Suppressor macrophage (primary cell): ENCODE measurements at regions not wholly inside any gene's neighbourhood (a gene's known extent, or its start where the extent isn't known, plus 50 kb on each side); places are given as distances from the start of the nearest gene placed in this dataset.

ENCODE experiments used
- DNase-seq, 4 experiments: peaks; one replicate each; pipeline ENCODE4 v3.0.0-alpha.2; 2020 to 2022

DNA sequence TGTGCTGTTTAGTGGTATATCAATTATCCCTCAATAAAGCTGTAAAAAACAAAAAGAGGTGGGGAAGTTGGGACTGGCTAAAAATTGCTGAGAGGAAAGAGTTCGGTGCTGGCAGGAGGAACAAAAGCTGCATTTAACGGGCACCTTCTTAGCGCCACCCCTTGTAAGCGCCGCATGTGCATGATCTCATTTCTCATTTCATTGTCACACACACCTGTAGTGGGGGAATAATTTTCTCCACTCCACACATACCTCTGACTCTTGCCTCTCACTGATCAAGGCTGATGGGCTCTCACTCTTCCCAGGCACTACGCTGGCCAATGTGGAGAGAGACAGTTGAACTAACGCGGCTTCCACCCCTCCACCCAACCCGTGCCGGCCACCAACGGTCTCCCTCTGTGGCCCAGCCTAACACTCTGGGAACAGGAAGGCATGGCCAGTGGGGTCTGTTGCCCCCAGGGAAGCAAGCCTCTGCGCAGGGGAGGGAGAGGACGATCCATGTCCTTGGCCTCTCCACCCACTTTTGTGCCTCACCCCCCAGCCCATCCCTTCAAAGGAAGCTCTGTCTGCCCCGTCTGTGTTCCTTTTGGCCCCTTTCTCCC lies 186.7 kb upstream of the SYT13 start:
- DNase-seq = no peak

DNA sequence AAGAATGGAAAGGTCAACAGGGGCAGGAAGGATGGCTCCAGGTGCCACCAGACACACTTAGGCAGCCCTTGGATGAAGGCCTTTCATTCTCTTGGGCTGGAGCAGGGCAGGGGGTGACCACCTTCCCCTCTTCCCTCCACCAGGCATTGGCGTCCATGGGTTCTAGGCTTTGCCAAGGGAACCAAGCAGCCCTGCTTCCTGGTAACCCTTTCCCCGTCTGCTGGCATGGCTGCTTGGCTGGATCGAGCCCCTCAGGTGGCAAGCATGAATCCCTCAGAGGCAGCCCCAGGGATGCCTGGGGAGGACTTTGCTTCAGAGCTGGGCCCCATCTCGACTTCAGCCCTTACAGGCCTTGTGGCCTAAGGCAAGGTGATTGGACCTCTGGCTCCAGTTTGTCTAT lies 185.1 kb upstream of the SYT13 start:
- DNase-seq = no peak

DNA sequence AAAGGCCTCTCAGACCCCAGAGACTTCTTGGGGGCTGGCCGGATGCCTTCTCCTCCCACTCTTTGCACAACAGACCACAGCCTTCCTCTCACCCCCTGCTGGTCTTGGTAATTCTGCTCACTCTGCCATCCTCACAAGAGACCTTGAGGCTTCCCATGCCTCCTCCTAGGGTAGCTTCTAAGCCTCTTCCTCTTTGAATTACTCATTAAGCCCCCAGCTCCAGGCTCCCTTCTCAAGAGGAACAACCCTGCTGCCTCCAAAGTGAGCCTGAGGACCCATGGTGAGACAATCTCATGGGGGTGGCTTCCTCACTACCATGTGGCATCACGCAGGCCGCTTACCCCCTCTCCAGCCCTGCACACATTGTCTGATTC lies 184.6 kb upstream of the SYT13 start:
- peak; percentile 7 to 51 (median 23) for DNase-seq

DNA sequence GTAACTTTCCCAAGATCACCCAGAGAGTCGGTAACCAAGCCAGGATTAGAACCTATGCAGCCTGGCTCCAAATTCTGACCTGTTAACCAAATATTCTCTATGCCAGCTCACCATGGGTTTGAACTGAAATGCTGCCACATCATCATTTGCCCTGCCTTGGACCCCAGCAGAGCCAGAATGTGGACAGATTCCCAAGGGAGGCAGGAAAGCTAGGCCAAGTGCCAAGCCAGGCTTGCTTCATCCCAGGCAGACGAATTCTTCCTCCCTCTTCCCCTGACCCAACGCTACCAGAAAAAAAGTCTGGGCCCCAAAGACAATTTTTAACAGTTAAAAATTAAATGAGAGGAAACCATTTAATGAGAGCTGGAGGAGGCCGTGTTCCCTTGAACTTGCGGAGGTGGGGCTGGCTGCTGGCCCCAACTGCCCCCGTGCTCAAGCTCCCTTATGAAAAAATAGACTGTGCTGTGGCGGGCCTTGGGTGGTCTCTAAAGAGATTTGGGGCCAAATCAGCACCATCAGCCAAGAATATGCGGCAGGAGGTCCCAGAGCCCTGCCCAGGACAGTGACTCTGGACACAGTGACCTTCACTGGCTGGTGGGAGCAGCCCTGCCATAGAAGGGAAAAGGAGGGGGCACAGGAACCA lies 184.1 kb upstream of the SYT13 start:
- DNase-seq = no peak

DNA sequence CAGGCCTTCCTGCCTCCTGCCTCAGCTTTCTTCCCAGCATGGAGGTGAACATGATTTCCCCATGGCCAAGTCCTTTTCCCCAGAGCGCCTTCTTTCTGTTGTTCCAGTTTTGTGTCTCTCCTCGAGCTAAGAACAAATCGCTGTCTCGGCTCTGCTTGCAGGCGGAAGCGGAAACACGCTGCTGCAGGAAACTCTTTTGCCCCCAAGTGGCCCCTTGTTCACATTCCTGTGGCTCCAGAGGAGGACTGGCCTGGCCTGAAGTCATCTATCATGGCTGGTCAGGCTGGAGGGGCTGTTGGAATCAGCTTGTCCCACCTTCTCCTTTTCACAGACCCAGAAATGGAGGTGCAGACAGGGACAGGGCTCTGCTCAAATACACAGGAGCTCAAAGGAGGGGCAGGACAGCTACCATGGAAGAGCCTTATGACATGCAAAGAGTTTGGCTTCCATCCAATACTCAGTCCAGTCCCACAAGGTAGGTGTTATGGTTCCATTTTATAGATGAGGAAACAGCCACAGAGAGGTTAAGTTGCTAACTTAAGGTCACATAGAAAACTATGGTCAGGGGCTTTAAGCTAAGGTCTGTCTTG lies 182.2 kb upstream of the SYT13 start:
- DNase-seq = peak in 1 of 4 experiments; percentile 7

DNA sequence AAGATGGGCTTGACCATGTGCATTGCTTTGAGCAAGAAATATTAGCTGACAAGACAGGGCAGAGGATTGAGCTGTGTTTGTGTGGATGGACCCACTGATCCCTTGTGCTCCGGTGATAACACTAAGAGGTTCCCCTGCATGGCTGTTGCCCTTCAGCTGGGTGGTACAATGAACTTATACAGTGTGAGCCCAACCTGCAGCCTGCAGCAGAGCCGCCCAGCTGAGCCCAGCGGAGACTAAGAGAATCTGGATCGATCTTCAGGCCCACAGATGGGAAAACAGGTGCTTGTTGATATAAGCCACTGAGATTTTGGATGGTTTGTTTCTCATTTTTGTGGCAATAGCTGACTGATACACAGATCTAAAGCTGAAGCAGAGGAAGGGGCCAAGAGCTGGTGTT lies 177.4 kb upstream of the SYT13 start:
- no peak for DNase-seq

DNA sequence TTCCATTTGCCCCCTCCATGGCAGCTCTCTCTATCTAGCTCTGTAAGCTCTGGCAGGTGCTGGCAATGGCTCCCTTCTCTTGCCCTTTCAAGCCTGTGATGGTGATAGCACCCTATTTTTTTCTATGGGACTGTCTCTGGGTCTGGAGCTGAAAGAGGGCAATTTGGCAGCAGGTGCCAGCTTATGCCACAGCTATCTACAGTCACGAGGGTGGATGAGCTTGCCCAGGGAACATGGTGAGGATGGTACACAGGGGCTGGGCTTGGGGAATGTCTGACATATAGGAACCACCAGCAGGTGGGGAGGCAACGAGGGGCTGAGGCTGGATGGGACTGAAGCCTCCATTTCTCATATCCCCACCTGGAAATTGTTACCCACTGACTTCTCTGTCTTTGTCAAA lies 175.4 kb upstream of the SYT13 start:
- DNase-seq = no peak

DNA sequence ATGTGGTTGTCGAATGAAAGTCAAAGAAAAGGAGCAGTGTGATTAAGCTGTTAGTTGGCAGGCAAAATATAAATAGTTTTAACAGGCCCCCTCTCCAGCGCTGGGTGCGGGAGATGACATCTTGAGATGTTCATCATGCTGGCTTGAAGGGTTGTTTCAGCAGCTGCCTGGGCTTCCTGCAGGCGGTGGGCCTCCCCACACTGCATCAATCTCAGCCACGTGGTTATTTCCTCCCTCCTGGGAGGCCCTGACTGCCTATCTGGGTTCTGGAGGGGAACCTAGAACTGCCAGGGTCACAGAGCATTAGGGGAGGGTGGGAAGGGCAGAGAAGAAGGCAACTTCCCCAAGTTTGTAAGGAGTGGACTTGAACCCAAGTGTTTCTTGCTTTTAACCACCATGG lies 173.3 kb upstream of the SYT13 start:
- DNase-seq = no peak

DNA sequence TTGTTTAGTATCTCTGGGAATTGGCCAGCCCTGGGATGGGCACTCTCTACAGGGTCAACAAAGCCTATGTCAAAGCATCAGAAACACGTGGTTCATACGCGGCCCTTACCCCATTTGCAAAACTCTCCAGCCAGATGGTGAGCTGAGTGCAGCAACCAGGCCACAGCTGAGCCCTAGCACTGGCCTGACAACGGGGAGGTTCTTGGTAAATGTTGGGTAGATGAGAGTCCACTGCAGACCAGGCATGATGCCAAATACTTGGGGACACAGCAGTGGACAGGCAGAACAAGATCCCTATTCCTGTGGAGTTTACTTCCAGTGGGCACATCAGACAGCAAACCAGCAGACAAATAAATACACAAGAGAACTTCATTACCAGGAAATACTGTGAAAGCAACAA lies 172.1 kb upstream of the SYT13 start:
- no peak for DNase-seq

DNA sequence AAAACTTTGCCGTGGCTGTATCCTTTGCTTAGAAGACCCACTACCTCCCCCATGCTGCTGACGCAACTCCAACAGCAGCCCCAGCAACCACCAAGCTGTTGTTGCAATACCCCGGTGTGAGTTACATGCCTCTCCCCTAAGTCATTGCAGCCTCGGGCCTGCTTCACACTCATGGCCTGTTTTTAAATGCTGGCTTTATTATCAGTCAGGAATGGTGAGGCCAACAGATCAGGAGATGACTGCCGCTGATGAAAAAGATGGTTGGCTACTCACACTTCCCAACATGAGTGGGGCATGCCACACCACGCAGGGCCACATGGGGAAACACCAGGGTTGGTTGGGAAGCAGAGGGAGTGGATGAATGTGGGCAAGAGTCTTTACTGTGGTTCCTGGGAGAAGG lies 171.5 kb upstream of the SYT13 start:
- DNase-seq = no peak

DNA sequence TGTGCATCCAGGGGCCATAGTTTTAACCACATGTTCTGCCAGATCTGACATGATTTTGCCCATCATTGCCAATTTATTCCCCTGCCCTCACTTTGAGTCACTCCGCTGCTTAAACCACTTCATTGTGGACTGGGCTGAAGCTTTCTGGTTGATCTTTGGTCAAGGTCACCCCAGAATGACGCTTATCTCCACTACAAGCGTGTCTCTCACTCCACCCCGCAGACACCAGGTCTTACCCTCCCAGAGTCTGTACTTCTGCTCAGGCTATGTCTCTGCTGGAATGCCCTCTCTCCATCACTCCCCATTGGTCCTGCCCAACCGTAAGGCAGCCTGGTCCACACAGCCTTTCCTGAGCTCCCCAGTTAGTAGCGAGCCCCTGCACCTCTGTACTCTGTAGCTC lies 170.5 kb upstream of the SYT13 start:
- no peak for DNase-seq

DNA sequence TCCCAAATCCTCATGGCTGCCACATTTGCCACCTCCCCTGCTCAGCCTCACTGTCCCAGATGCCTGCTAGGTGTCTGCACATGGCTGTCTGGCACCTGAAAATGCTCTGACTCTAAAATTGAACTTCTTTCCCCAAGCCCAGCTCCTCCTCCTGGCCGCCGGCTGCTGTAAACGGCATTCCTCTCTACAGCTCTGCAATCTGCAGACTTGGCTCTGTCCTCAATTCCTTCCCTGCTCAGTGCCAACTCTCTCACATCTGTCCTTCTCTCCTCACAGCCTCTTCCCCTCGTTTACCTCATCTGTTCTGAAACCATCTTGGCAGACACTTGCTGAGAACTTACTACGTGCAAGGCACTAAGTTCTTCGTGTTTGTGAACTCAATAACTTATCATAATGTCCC lies 169.4 kb upstream of the SYT13 start:
- DNase-seq = no peak

DNA sequence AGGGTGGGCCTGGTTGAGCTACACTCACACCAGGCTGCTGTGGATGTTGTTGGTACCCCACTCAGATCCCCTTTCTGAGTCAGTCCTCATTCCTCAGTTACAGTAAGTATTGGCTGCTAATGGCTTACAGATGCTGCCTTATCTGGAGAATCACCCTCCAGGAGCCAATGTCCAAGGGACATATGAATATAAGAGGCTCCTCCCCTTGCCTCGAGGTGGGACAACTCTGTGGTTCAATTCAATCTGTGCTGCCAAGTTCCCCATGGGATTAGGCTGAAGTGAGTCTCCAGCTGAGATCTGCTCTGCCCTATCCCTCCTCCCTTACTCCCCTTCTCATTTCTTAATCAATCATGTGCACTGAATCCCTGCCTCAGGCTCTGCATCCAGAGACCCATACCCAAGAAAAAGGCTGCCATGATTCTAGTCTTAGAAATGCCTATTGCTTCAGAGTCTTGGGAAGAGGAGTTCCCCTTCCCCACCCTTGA lies 168.8 kb upstream of the SYT13 start:
- DNase-seq = no peak

DNA sequence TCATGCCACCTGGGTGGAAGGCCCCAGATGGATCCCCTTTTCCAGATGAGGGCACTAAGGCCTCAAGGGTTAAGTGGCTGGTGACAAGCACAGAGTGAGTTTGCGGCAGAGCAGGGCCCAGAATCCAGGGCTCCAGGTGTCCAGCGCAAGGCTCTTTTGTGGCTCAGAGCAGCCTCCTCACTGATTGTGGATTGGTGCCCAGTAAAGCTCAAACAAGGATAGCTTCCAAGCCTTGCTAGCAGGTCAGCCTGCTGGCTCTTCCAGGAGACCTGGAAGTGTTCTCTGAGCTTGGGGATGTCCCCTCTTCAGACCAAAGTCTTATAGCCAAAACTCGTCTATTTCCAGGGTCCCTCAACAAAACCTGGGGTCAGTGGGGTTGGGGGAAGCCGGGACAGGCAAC lies 167.6 kb upstream of the SYT13 start:
- no peak for DNase-seq

DNA sequence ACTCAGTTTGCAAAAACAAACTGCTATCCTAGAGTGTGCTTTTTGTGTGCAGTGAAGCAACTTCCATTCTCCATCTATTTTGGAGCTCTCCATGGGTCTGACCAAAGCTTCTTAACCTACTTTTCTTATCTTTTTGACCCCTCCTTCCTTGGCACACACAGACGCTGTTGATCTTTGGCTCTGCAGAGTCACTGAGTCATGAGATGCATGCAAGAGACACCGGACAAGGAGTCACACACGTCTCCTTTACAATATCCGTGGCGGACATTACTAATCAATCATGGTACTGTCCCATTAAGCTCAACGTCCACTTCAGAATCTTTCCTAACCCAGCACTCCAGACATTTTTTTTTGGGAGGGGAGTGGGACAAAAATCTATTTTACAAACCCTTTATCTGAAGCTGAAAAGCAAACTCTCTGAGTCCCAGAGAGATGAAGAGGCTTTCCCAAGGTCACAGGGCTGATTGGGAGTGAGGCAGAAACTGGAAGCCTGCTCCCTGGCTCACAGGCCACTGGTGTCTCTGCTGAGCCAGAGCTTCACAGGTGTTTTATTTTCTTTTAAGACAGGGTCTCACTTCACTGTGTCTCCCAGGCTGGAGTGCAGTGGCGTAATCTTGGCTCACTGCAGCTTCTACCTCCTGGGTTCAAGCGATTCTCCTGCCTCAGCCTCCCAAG lies 165.8 kb upstream of the SYT13 start:
- no peak for DNase-seq

DNA sequence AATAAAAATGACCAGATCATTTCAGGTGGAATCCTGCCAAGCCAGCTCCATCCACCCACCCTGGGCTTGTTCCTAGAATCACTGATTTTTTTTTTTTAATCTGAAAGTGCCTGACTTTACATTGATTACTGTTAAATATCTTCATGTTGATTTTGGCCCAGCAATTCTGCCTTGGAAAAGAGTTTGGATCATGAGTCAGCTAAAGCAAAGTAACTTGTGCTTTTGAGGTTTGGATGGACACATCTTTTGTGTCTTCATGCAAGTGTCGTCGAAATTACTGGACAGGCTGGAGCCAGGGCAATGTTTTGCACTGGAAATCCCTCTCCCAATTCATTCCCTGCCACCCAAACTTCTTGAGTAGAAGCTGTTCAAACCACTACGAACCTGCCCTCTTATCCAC lies 164.0 kb upstream of the SYT13 start:
- no peak for DNase-seq

DNA sequence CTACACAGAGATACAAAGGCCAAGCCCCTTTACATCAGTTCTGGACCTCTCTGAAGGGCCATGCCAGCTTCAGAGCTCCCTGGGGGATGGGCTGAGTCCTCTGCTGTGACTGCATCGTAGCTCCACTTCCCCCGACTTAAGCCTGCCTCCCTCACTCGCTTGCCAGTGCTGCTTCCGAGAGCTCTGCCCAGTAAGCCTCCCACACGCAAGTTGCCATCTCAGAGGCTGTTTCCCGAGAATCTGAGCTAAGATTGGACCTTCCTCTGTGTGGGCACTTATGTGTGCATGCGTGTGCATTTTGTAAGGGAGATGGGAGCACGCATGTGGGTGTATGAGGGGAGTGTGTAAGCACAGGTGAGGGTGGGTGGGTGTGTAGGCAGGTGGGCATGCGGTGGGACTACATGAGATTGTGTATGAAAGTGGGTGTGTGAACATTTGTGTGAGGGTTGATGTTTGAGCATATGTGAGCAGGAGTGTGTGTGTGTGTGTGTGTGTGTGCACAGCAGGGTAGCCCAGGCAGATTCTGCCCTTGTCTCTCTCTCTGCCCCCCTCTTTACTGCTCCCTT lies 163.0 kb upstream of the SYT13 start:
- DNase-seq = no peak

DNA sequence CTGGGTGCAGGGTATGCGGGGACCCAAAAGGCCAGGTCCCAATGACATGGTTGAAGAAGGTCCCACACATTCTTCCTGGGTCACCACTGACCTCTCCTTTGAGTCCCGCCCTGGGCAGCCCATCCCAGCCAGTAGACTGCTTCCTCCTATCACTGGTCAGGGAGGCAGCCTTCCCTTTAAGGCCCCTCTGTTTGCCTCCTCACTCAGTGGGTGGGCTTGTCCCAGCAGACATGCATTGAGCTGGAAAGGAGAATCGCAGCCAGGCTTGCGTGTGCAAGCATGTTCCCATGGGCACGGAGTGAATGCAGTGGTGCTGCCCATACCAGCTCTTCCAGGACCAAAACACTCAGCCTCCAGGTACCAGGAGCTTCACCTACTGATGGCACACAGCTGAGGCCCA lies 162.4 kb upstream of the SYT13 start:
- no peak for DNase-seq

DNA sequence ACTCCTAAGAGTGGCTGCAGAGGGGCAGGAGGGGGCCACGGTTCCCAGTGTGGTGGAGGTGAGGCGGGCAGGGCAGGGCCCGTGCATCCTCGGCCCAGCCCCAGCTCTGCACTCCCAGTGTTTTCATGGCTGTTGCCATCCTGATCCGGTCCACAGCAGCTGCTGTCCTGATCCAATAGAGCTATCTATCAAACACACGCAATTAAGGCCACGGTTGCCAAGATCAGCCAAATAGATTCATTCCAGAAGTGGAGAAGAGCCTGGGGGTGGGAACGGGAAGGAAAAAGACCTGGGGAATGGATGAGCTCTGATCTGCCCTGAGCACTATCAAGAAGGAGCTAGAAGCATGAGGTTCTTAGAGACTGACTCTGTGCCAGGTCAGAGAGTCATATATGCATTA lies 160.9 kb upstream of the SYT13 start:
- DNase-seq = no peak

DNA sequence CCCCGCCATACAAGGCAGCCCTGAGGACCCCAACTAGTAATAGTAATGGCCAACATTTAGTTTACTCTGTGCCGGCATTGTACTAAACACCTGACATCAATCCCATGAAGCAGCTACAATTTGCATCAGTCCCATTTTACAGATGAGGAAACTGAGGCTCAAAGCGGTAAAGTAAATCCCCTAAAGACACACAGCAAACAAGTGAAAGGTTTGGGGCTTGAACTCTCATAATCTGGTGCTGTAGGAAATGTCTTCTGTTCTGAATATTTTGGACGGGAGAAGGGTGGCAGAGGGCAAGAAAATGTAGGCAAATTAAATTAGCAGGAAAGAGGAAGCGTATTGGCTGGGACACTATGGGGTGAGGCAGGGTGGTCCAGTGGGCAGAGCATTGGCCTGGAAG lies 160.3 kb upstream of the SYT13 start:
- DNase-seq = no peak

DNA sequence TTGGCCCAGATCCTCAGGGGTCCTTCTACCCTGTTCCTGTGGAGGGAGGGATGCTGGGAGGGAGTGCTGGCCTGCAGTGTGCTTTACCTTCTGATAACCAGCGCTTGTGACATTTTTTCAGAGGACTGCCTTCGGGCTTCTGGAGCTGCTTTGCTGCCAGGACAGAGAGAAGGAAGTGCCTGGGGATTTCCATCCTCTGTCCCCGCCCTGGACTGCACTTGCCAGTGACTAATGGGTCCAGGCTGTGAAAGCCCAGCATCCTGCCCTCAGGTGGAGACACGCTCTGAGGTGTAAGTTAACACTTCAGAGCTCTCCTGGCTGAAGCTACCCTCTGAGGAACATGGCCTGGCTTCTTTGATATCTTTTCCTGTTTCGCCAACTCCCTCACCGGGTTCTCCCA lies 158.7 kb upstream of the SYT13 start:
- DNase-seq = peak; percentile 17 to 57 (median 38)

DNA sequence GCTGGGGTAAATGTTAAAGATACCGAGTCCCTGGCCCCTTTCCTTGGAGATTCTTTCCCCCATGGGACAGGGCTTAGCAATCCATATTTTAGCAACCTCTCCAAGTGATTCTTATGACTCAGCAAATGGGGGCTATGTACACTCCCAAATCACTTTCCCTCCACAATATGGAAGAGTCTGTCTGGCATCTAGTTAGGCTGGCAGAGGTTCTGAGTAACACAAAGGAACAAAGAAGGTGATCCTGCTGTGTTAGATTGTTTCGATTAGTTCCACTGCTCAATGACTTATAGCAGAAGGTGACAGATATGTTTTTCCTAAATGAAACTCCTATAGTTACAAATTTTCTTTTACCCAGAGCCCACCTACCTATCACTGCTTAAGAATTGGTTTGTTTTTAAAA lies 154.0 kb upstream of the SYT13 start:
- no peak for DNase-seq

DNA sequence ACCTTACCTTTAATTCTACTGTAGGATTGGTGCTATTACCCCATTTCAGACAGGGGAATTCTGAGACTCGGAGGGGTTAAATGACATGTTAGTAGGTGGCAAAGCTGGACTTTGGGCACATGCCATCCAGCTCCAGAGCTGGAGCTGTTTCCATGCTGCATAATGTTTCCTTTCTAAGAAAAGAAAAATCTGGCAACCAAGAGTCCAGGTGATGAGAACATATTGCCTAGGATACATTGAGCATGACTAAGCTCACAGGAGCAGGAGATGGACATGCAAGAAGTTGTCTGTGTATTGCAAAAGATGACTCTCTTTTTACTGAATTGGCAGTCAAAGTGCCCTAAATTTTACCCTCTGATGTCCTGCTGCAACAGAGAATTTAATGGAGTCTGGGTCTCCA lies 150.8 kb upstream of the SYT13 start:
- DNase-seq = no peak

DNA sequence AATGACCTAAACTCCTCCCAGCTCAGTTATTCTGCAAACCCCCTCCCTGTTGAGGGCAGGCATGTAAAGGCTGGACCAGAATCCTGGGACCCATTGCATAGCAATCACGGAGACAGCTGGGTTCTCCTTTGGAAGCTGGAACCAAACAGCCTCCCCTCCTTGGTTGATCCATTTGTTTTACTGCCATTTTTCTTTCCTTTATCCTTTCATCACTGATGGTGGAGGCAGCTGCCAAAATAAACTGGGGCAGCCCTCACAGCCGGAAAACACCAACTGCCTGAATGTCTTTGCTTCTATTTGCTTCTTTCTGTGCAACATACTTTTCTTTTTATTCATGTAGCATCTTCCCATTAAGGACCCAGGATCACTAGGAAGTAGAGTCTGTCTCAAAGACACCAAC lies 150.0 kb upstream of the SYT13 start:
- DNase-seq = no peak
